Gastroesophageal sphincter (tissue), 4 donors: ENCODE measurements at regions not wholly inside any gene's neighbourhood (a gene's known extent, or its start where the extent isn't known, plus 50 kb on each side); places are given as distances from the start of the nearest gene placed in this dataset.
"Not testable (repeated sequence)": the region's sequence is repeated elsewhere in the genome, so short reads cannot be mapped to it uniquely, and the experiment has no call there.

Experiments
- ATAC-seq: fragments of 150-250 bp; one replicate; pipeline ENCODE4 v1.9.1; 2016; ENCODE audit warnings: mild to moderate bottlenecking, moderate library complexity
- H3K27ac ChIP-seq, 4 donors: fragments of 200-600 bp; sonication (generic) in 3 of 4; 1 replicate in 3 of 4; 2 replicates in 1 of 4; pipeline ENCODE4 v1.5.1; 2016 to 2019
- H3K27me3 ChIP-seq: fragments of 200-600 bp; sonication (generic); one replicate; pipeline ENCODE4 v1.5.1; 2019
- H3K36me3 ChIP-seq, 2 donors: fragments of 200-600 bp; sonication (generic); one replicate each; pipeline ENCODE4 v1.5.1; 2019; ENCODE audit warnings: control low read depth in 1 of 2
- H3K4me1 ChIP-seq, 3 donors: fragments of 200-600 bp; sonication (generic); 1 replicate in 2 of 3; 2 replicates in 1 of 3; pipeline ENCODE4 v1.5.1; 2016 to 2019; ENCODE audit warnings: control low read depth in 2 of 3
- H3K4me3 ChIP-seq, 2 donors: fragments of 200-600 bp; sonication (generic); one replicate each; pipeline ENCODE4 v1.5.1; 2019; ENCODE audit warnings: mild to moderate bottlenecking in 1 of 2, moderate library complexity in 1 of 2
- H3K9me3 ChIP-seq, 3 donors: fragments of 200-600 bp; sonication (generic); one replicate each; pipeline ENCODE4 v1.5.1; 2017 to 2019; ENCODE audit warnings: control low read depth in 2 of 3
- EP300 ChIP-seq: sonication (generic); formaldehyde crosslinking; IDR thresholded peaks from one replicate; pipeline ENCODE4 v1.6.1; 2017; ENCODE audit warnings: antibody characterized with exemption, mild to moderate bottlenecking
- POLR2A ChIP-seq, 2 donors: fragments of 450-650 bp; IDR thresholded peaks; one replicate each; pipeline ENCODE4 v1.6.1; 2017; ENCODE audit warnings: antibody characterized with exemption in 2 of 2, mild to moderate bottlenecking in 2 of 2, moderate library complexity in 1 of 2
- POLR2AphosphoS5 ChIP-seq: sonication (generic); formaldehyde crosslinking; IDR thresholded peaks from one replicate; pipeline ENCODE4 v1.6.1; 2017; ENCODE audit warnings: antibody characterized with exemption
- WGBS, 2 donors: methylation state at CpG; one replicate each; pipeline ENCODE4 v1.1.5; 2018; ENCODE audit warnings: low coverage in 1 of 2; 5-methylcytosine and 5-hydroxymethylcytosine counted together
- TF ChIP-seq, protein P1 (sequence below), 4 experiments: fragments of 200-600 bp in 2 of 4; fragments of 450-650 bp in 2 of 4; sonication (generic) in 1 of 4; IDR thresholded peaks; one replicate each; pipeline ENCODE4 v1.5.1; 2017 to 2019; ENCODE audit warnings: antibody characterized with exemption in 4 of 4, mild to moderate bottlenecking in 2 of 4, moderate library complexity in 2 of 4

DNA sequence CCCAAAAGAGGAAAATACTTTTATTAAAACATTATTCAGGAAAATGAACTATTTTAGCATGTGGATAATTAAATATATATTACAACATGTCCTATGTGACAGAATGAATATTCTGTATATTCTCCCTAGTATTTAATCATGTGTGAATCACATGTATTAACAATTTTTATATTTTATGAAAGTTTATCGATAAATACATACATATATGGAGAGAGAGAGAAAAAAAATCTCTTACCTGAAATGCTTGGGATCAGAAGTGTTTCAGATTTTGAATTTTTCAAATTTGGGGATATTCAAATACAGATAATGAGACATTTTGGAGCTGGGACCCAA is 228.6 kb upstream of the RBBP8 start:
- no peak overlapping the region for H3K4me3 ChIP-seq
- H3K27ac ChIP-seq, result no peak overlapping the region
- no peak for ATAC-seq
- no peaks in the 10 kb centered on the region for H3K27me3 ChIP-seq
- H3K36me3 ChIP-seq, result no peaks in the 10 kb centered on the region
- 93 to 94% methylated on average over 1 of the region's 1 CpG for WGBS, 2 donors
- H3K4me1 ChIP-seq, result peaks cover 0 to 16% (median 0%) of the 10 kb centered on the region in 3 donors
- TF ChIP-seq, protein P1, sequence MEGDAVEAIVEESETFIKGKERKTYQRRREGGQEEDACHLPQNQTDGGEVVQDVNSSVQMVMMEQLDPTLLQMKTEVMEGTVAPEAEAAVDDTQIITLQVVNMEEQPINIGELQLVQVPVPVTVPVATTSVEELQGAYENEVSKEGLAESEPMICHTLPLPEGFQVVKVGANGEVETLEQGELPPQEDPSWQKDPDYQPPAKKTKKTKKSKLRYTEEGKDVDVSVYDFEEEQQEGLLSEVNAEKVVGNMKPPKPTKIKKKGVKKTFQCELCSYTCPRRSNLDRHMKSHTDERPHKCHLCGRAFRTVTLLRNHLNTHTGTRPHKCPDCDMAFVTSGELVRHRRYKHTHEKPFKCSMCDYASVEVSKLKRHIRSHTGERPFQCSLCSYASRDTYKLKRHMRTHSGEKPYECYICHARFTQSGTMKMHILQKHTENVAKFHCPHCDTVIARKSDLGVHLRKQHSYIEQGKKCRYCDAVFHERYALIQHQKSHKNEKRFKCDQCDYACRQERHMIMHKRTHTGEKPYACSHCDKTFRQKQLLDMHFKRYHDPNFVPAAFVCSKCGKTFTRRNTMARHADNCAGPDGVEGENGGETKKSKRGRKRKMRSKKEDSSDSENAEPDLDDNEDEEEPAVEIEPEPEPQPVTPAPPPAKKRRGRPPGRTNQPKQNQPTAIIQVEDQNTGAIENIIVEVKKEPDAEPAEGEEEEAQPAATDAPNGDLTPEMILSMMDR (IDR thresholded peaks at IDR 0.05), result no peak
- no peak for TF ChIP-seq EP300
- H3K9me3 ChIP-seq, result no peaks in the 10 kb centered on the region

DNA sequence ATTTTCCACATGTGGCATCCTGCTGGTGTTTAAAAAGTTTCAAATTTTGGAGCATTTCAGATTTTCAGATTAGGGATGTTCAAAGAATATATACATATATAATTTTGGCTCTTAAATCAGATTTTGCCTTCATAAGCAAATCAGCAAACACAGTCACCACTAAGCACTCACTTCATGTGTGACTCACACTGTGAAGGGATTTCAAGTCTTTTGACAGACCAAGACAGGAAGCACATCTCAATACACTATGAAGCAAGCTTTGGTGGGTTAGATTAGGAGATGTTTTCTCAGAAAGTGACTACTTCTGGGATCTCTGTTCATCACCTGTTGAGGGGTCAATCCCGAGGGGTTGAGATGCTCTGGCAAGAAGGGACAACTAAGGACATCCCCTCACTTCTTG is 227.8 kb upstream of the RBBP8 start:
- no peak for TF ChIP-seq EP300
- no peak for TF ChIP-seq POLR2AphosphoS5
- TF ChIP-seq POLR2A (IDR thresholded peaks at IDR 0.05), result no peak
- TF ChIP-seq, protein P1 (IDR thresholded peaks at IDR 0.05), result no peak
- Histone ChIP-seq H3K4me1 (peaks cover 0 to 24% (median 0%) of the 10 kb centered on the region in 3 donors), H3K27me3 (no peaks in the 10 kb centered on the region), H3K4me3 (no peak overlapping the region), H3K36me3 (no peaks in the 10 kb centered on the region), H3K9me3 (no peaks in the 10 kb centered on the region), H3K27ac (no peak overlapping the region)
- WGBS, 2 donors, result 88% methylated on average over 1 of the region's 1 CpG; no CpG with 5 or more reads in 1 of the 2 donors
- ATAC-seq, result no peak

DNA sequence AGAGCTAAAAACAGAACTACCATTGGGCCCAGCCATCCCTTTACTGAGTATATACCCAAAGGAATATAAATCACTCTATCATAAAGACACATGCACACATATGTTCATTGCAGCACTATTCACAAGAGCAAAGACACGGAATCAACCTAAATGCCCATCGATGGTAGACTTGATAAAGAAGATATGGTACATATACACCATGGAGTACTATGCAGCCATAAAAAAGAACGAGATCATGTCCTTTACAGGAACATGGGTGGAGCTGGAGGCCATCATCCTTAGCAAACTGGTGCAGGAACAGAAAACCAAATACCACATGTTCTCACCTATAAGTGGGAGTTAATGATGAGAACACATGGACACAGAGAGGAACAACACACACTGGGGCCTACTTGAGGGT is 227.1 kb upstream of the RBBP8 start:
- ATAC-seq, H3K4me3 ChIP-seq: not testable (repeated sequence)
- WGBS, 2 donors, result 97% methylated on average over 3 of the region's 3 CpGs; no CpG with 5 or more reads in 1 of the 2 donors

DNA sequence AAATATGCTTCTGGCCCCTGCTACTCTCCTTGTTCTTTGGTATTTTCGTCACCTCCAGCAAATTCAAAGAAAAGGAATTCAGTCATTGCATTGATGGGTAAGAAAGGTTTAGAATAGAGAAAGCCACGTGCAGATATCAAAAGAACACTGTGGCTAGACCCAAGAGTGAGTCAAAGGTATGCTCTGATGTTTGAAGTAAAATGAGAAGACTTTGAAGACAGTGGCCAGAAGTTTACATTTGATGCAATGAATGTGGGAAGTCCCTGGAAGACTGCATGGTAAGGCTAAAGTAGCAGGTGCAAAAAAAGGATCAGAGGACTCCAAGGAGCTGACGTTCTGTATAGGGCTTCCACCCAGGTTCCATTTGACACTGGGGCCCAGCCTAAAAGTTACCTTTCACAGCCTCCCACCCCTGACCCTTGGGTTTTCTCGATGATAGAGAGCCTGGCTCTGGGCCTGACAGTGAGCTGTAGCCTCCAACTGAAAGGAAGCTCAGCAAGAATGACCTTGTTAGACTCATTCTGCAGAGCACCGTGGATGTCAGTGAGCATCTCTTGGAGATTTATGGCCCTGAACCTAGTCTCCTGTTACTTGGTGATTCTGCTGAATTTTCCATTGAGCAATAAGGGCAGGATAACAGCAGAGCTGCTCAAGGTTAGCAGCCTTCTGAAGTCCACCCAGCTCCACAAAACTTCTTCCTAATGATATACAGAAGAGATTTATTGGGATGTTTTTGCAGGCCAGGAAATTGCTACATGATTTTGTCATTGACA is 223.7 kb upstream of the RBBP8 start:
- no peaks in the 10 kb centered on the region for H3K9me3 ChIP-seq
- no peaks in the 10 kb centered on the region for H3K27me3 ChIP-seq
- H3K4me1 ChIP-seq, result peaks cover 0 to 48% (median 9%) of the 10 kb centered on the region in 3 donors
- no peak overlapping the region for H3K27ac ChIP-seq
- H3K36me3 ChIP-seq, result no peaks in the 10 kb centered on the region
- WGBS, 2 donors, result 46 to 48% methylated on average over 3 to 5 of the region's 5 CpGs
- TF ChIP-seq, protein P1 (IDR thresholded peaks at IDR 0.05), result no peak
- TF ChIP-seq POLR2A (IDR thresholded peaks at IDR 0.05) (no peak), EP300 (no peak), POLR2AphosphoS5 (no peak)
- no peak overlapping the region for H3K4me3 ChIP-seq
- no peak for ATAC-seq

More for the DNA sequence above, 227.1 kb upstream of the RBBP8 start:
- not testable (repeated sequence) for H3K27ac ChIP-seq, H3K9me3 ChIP-seq, H3K36me3 ChIP-seq, H3K27me3 ChIP-seq
- H3K4me1 ChIP-seq, result peaks cover 0 to 31% (median 0%) of the 10 kb centered on the region in 3 donors

DNA sequence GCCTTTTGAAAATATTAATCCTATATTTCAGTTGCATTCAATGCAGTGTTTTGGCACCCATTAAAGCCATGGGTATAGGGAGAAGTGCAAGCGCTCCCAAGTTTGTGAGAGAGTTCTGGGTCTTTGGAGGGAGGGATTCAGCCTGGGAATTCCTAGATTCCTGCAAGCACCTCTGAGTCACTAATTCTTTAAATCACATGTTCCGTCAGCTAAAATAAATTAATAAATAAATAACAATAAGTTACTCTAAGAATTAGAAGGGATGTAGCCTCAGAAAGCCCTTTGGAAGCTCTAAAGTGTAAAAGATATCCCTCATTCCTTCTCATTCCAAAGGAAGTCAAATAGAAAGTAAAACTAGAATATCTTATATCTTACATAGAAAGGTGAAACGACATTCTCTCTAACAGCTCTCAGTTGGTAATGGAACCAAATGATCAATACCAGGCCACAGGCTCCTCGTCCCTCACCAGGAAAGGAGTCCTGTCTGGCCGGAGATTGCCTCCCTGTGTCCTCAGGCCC is 222.4 kb upstream of the RBBP8 start:
- 24 to 43% methylated on average over 4 to 5 of the region's 5 CpGs for WGBS, 2 donors
- H3K36me3 ChIP-seq, result no peaks in the 10 kb centered on the region
- H3K27ac ChIP-seq, result peak overlapping the region; percentile 45 to 68 (median 54)
- H3K27me3 ChIP-seq, result no peaks in the 10 kb centered on the region
- no peak for ATAC-seq
- peaks cover 0 to 48% (median 9%) of the 10 kb centered on the region in 3 donors for H3K4me1 ChIP-seq
- H3K4me3 ChIP-seq, result peak overlapping the region; percentile 36 to 48
- TF ChIP-seq POLR2AphosphoS5 (no peak), EP300 (no peak), POLR2A (IDR thresholded peaks at IDR 0.05) (no peak)
- TF ChIP-seq, protein P1 (IDR thresholded peaks at IDR 0.05), result no peak
- no peaks in the 10 kb centered on the region for H3K9me3 ChIP-seq
